Tibial nerve (tissue), 3 donors: ENCODE measurements at regions not wholly inside any gene's neighbourhood (a gene's known extent, or its start where the extent isn't known, plus 50 kb on each side); places are given as distances from the start of the nearest gene placed in this dataset.

Experiments
- CTCF ChIP-seq, 5 experiments: fragments of 200-600 bp in 3 of 5; fragments of 450-650 bp in 2 of 5; sonication (generic) in 3 of 5; IDR thresholded peaks; one replicate each; pipeline ENCODE4 v1.5.1; 2016 to 2019; ENCODE audit warnings: antibody characterized with exemption in 5 of 5, mild to moderate bottlenecking in 3 of 5, moderate library complexity in 2 of 5
- POLR2A ChIP-seq, 2 donors: fragments of 450-650 bp; IDR thresholded peaks; one replicate each; pipeline ENCODE4 v1.6.1; 2017; ENCODE audit warnings: antibody characterized with exemption in 2 of 2, mild to moderate bottlenecking in 2 of 2, moderate library complexity in 2 of 2

- TF ChIP-seq CTCF (IDR thresholded peaks at IDR 0.05) = no peak
- TF ChIP-seq POLR2A (IDR thresholded peaks at IDR 0.05) = no peak
These were observed 297.2 kb upstream of the C2CD4B start for GRCh38 chr15:62462268-62462667.
